HG02759 (cell line): ENCODE measurements at regions not wholly inside any gene's neighbourhood (a gene's known extent, or its start where the extent isn't known, plus 50 kb on each side); places are given as distances from the start of the nearest gene placed in this dataset.

ENCODE experiments used
- ATAC-seq: cut with Tn5 transposase; IDR thresholded peaks from one replicate; pipeline ENCODE4 v1.9.1; 2021; ENCODE audit warnings: mild to moderate bottlenecking, moderate library complexity; ENCODE audit not compliant: unreplicated experiment

- no peak for ATAC-seq
Measured at GRCh38 chr14:87073880-87074570, 919.0 kb downstream of the GALC start.

GRCh38 chr14:87067591-87067990 is 925.4 kb downstream of the GALC start:
- ATAC-seq = no peak

GRCh38 chr14:87067061-87067460 is 925.9 kb downstream of the GALC start:
- no peak for ATAC-seq

GRCh38 chr14:87066221-87066817 is 926.7 kb downstream of the GALC start:
- ATAC-seq = no peak

GRCh38 chr14:87065366-87065765 is 927.6 kb downstream of the GALC start:
- no peak for ATAC-seq

GRCh38 chr14:87063181-87063580 is 929.8 kb downstream of the GALC start:
- ATAC-seq = no peak

GRCh38 chr14:87060405-87060804 is 932.6 kb downstream of the GALC start:
- no peak for ATAC-seq

GRCh38 chr14:87059060-87059839 is 933.7 kb downstream of the GALC start:
- ATAC-seq = no peak

GRCh38 chr14:87055007-87055406 is 938.0 kb downstream of the GALC start:
- no peak for ATAC-seq

- ATAC-seq = no peak
Measured at GRCh38 chr14:87052646-87053225, 940.2 kb downstream of the GALC start.

GRCh38 chr14:87050421-87050820 is 942.6 kb downstream of the GALC start:
- no peak for ATAC-seq

GRCh38 chr14:87049950-87050349 is 943.0 kb downstream of the GALC start:
- peak; percentile 65 for ATAC-seq

GRCh38 chr14:87046960-87047359 is 946.0 kb downstream of the GALC start:
- no peak for ATAC-seq

- ATAC-seq = no peak
Measured at GRCh38 chr14:87045956-87046355, 947.0 kb downstream of the GALC start.

GRCh38 chr14:87045246-87045645 is 947.7 kb downstream of the GALC start:
- no peak for ATAC-seq

- ATAC-seq = no peak
Measured at GRCh38 chr14:87044807-87045206, 948.2 kb downstream of the GALC start.

- ATAC-seq = no peak
Measured at GRCh38 chr14:87043667-87044200, 949.2 kb downstream of the GALC start.

GRCh38 chr14:87042354-87042753 is 950.6 kb downstream of the GALC start:
- ATAC-seq = no peak

- no peak for ATAC-seq
Measured at GRCh38 chr14:87041290-87042020, 951.5 kb downstream of the GALC start.

GRCh38 chr14:87034680-87035079 is 958.3 kb downstream of the GALC start:
- no peak for ATAC-seq

- ATAC-seq = no peak
Measured at GRCh38 chr14:87030197-87030596, 962.8 kb downstream of the GALC start.
